Esophagus muscularis mucosa (tissue), 4 donors: ENCODE measurements at regions not wholly inside any gene's neighbourhood (a gene's known extent, or its start where the extent isn't known, plus 50 kb on each side); places are given as distances from the start of the nearest gene placed in this dataset.
"Not testable (repeated sequence)": the region's sequence is repeated elsewhere in the genome, so short reads cannot be mapped to it uniquely, and the experiment has no call there.

Experiments
- DNase-seq: peaks from one replicate; pipeline ENCODE4 v3.0.0-alpha.2; 2017; ENCODE audit errors: extremely low spot score
- H3K27ac ChIP-seq, 4 donors: fragments of 200-600 bp; sonication (generic); replicated peaks in 1 of 4; 1 replicate in 3 of 4; 2 replicates in 1 of 4; pipeline ENCODE4 v1.5.1; 2016 to 2019; ENCODE audit warnings: mild to moderate bottlenecking in 1 of 4
- H3K27me3 ChIP-seq, 4 donors: fragments of 200-600 bp; sonication (generic); one replicate each; pipeline versions ENCODE4 v1.5.1 to v1.6.0; 2016 to 2019
- H3K36me3 ChIP-seq, 4 donors: fragments of 200-600 bp; sonication (generic); one replicate each; pipeline ENCODE4 v1.5.1; 2016 to 2019
- H3K4me1 ChIP-seq, 4 donors: fragments of 200-600 bp; sonication (generic); one replicate each; pipeline ENCODE4 v1.5.1; 2016 to 2019
- H3K4me3 ChIP-seq, 4 donors: fragments of 200-600 bp; sonication (generic); 1 replicate in 2 of 4; 2 replicates in 2 of 4; pipeline ENCODE4 v1.5.1; 2016 to 2019; ENCODE audit warnings: mild to moderate bottlenecking in 4 of 4, moderate library complexity in 1 of 4
- H3K9me3 ChIP-seq, 4 donors: fragments of 200-600 bp; sonication (generic); 1 replicate in 3 of 4; 2 replicates in 1 of 4; pipeline ENCODE4 v1.5.1; 2016 to 2019
- CTCF ChIP-seq, 3 experiments: fragments of 200-600 bp in 2 of 3; fragments of 450-650 bp in 1 of 3; sonication (generic) in 2 of 3; IDR thresholded peaks; one replicate each; pipeline ENCODE4 v1.5.1; 2017 to 2019; ENCODE audit warnings: antibody characterized with exemption in 3 of 3, mild to moderate bottlenecking in 2 of 3, moderate library complexity in 1 of 3
- EP300 ChIP-seq: sonication (generic); formaldehyde crosslinking; IDR thresholded peaks from one replicate; pipeline ENCODE4 v1.6.1; 2017; ENCODE audit warnings: antibody characterized with exemption
- POLR2A ChIP-seq: fragments of 450-650 bp; IDR thresholded peaks from one replicate; pipeline ENCODE4 v1.6.1; 2017; ENCODE audit warnings: antibody characterized with exemption, moderate library complexity, mild to moderate bottlenecking, low read depth
- POLR2AphosphoS5 ChIP-seq, 2 donors: sonication (generic); formaldehyde crosslinking; IDR thresholded peaks; one replicate each; pipeline ENCODE4 v1.6.1; 2017; ENCODE audit warnings: antibody characterized with exemption in 2 of 2
- WGBS: methylation state at CpG from one replicate; pipeline ENCODE4 v1.1.5; 2018; 5-methylcytosine and 5-hydroxymethylcytosine counted together
- intact Hi-C: fragments of 100-400 bp; cut with DNase I; formaldehyde crosslinking; loops from one replicate; pipeline ENCODE4 v1.15.1; 2023

DNA sequence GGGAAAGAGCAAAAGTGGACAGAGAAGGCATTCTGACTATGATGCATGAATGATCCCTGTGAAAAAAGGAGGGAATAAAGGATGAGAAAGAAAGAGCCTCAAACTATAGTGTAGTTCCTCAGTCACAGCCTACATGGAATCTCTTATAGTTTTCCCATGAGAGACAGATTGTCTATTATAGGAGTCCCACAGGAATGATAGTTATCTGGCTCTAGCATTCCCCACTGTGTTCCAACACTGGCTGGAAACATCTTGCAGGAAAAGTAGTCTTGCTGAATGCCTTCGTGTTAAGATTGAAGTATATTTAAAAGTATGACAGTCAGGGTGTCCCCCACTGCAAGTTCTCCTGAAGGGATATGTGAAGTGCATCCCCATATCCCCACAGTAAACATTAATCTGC lies 641.5 kb upstream of the NECTIN3 start:
- no peak for TF ChIP-seq POLR2AphosphoS5 (IDR thresholded peaks at IDR 0.05)
- no peak overlapping the region for H3K27ac ChIP-seq
- no peaks in the 10 kb centered on the region for H3K27me3 ChIP-seq
- intact Hi-C loops, result no loop called here
- no peaks in the 10 kb centered on the region for H3K9me3 ChIP-seq
- WGBS, result 77% methylated on average over 1 of the region's 1 CpG
- H3K4me3 ChIP-seq, result no peak overlapping the region
- no peaks in the 10 kb centered on the region for H3K36me3 ChIP-seq
- no peak for DNase-seq
- no peaks in the 10 kb centered on the region for H3K4me1 ChIP-seq

DNA sequence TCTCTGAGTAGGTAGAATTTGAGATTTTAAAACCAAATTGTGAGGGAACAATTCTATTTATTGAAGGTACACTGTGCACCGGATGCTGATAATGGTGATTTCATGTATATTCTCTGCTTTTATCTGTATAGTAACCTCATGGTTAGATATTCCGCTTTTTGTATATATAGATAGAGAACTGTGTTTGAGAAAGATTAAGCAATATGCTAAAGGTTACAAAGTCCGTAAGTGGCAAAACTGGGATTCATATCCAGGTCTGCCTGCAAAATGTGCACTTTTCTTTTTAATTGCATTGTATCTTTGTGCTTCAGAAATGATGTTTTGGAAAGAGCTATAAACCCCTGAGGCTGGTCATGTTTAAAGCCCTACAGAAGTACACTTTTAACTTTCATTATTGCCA lies 635.4 kb upstream of the NECTIN3 start:
- intact Hi-C loops, result no loop called here
- H3K27me3 ChIP-seq, result no peaks in the 10 kb centered on the region
- H3K9me3 ChIP-seq, result no peaks in the 10 kb centered on the region
- DNase-seq, result no peak
- no peaks in the 10 kb centered on the region for H3K4me1 ChIP-seq
- TF ChIP-seq CTCF (IDR thresholded peaks at IDR 0.05) (no peak), EP300 (no peak)
- no peaks in the 10 kb centered on the region for H3K36me3 ChIP-seq
- H3K4me3 ChIP-seq, result no peak overlapping the region
- H3K27ac ChIP-seq, result no peak overlapping the region
- WGBS, result 92% methylated on average over 3 of the region's 3 CpGs

- H3K27ac ChIP-seq, H3K4me3 ChIP-seq, intact Hi-C loops, H3K27me3 ChIP-seq, DNase-seq, H3K9me3 ChIP-seq, H3K4me1 ChIP-seq, H3K36me3 ChIP-seq: not testable (repeated sequence)
- WGBS, result 87% methylated on average over 30 of the region's 30 CpGs
These were observed 631.5 kb upstream of the NECTIN3 start for GRCh38 chr3:110440066-110440653.

- TF ChIP-seq POLR2A (no peak), POLR2AphosphoS5 (IDR thresholded peaks at IDR 0.05) (no peak), CTCF (IDR thresholded peaks at IDR 0.05) (no peak)
- Histone ChIP-seq H3K27me3 (no peaks in the 10 kb centered on the region), H3K4me1 (no peaks in the 10 kb centered on the region), H3K4me3 (no peak overlapping the region), H3K9me3 (no peaks in the 10 kb centered on the region), H3K36me3 (no peaks in the 10 kb centered on the region), H3K27ac (no peak overlapping the region)
- WGBS, result 92% methylated on average over 4 of the region's 4 CpGs
- intact Hi-C loops, result no loop called here
- no peak for DNase-seq
These were observed 617.5 kb upstream of the NECTIN3 start for GRCh38 chr3:110454066-110454465.

- no peaks in the 10 kb centered on the region for H3K9me3 ChIP-seq
- H3K4me3 ChIP-seq, result no peak overlapping the region
- H3K27ac ChIP-seq, result no peak overlapping the region
- no peaks in the 10 kb centered on the region for H3K4me1 ChIP-seq
- no peaks in the 10 kb centered on the region for H3K36me3 ChIP-seq
- DNase-seq, result no peak
- no peaks in the 10 kb centered on the region for H3K27me3 ChIP-seq
- intact Hi-C loops, result no loop called here
- WGBS, result 80% methylated on average over 2 of the region's 2 CpGs
- TF ChIP-seq EP300 (no peak), POLR2AphosphoS5 (IDR thresholded peaks at IDR 0.05) (no peak), CTCF (IDR thresholded peaks at IDR 0.05) (no peak), POLR2A (no peak)
These were observed 615.6 kb upstream of the NECTIN3 start for GRCh38 chr3:110456001-110456400.

- 85% methylated on average over 4 of the region's 4 CpGs for WGBS
- intact Hi-C loops, result no loop called here
- H3K36me3 ChIP-seq, result no peaks in the 10 kb centered on the region
- TF ChIP-seq POLR2AphosphoS5 (IDR thresholded peaks at IDR 0.05) (no peak), POLR2A (no peak), CTCF (IDR thresholded peaks at IDR 0.05) (no peak), EP300 (no peak)
- no peaks in the 10 kb centered on the region for H3K4me1 ChIP-seq
- no peak overlapping the region for H3K4me3 ChIP-seq
- DNase-seq, result no peak
- H3K27ac ChIP-seq, result no peak overlapping the region
- H3K27me3 ChIP-seq, result no peaks in the 10 kb centered on the region
- no peaks in the 10 kb centered on the region for H3K9me3 ChIP-seq
These were observed 615.0 kb upstream of the NECTIN3 start for GRCh38 chr3:110456438-110457138.
